HS-5 (cell line): ENCODE measurements at regions not wholly inside any gene's neighbourhood (a gene's known extent, or its start where the extent isn't known, plus 50 kb on each side); places are given as distances from the start of the nearest gene placed in this dataset.
A peak's percentile ranks its signal among the peaks of the same experiment; 100 is the strongest.

ENCODE experiments used
- DNase-seq: peaks from one replicate; pipeline ENCODE4 v3.0.0-alpha.2; 2012; ENCODE audit warnings: low read depth

DNA sequence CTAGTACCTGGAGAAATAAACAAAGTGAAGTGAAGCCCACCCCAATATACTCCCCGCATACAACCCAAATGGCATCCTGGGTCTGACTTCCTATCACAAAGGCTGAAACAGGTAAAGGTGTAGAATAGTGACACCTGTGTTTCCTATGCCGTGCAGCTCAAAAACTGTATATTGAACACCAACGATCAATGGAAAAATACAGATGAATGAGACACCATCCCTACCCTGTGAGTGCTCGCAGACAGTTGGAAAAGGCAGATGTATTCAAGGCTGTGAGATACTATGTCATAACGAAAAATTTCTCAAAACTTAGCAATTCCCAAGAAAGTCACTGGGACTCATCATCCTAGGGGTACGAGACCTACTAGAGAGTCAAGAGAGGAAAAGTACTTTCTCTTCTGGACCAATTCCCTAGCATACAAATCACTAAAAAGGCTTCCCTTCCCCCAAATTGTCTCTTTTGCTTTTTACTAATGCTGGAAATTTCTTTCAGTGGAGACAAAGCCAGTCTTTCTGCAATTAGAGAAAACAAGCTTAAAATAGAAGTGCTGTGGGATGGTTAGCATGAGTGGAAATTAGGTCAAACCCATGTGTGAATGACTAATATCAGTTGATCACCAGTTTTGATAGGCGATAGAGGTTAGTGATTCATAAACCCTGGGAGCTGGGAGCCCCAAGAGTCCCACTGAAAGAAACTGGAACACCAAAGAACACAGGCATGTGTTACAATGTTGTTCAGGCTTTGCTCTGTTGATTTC lies 249.7 kb downstream of the SPTSSA start:
- no peak for DNase-seq

- DNase-seq = no peak
These were observed 250.3 kb downstream of the SPTSSA start for GRCh38 chr14:34211732-34212131.

DNA sequence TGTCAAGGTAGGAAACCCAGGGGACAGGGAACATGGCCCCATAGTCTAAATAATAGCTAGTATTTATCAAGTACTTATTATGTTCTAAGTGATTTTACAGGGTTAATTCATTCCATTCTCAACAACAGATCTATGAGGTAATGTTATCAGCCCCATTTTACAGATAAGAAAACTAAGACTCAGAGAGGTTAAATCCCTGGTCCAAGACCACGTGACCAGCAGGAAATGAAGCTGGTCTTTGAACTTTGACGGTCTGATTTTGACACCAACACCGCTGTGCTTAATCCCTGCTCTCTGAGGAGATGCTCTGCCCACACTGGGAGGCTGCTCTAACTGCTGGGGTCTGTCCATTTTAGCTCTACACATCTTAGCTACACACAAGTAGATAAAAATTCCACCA lies 253.5 kb downstream of the SPTSSA start:
- DNase-seq = no peak

DNA sequence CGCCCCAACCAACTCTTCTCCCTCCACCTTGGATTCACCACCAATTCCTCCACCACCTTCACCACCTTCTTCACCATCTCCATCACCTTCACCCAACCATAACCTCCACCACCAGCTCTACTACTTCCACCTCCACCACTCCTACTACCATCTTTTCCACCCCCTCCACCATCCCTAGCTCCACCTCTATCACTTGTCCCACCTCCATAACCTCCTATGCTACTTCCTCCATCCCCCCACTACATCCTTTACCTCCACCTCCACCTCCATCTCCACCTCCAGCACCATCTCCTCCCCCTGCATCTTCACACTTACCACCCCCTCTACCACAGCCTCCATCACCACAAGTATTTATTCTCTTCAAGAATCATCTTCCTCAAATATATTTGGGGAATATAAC lies 254.9 kb upstream of the EGLN3 start:
- DNase-seq = no peak

DNA sequence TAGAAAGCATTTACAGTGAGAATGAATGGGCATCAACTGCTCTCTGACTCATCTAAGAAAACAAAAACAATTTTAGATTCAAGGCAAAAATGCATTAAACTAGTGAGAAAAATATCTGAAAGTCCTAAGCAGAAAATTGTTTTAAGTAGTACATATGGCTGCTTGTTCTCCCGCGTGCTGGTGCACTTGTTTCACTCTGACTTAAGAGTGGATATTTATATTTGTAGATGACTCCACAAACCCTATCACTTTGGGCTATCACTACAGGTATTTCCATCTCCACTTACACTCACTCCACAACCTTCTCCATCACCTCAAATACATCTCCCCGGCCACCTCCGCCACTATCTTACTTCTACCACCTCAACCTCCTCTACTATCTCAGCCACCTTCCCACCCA lies 253.9 kb upstream of the EGLN3 start:
- DNase-seq = no peak

DNA sequence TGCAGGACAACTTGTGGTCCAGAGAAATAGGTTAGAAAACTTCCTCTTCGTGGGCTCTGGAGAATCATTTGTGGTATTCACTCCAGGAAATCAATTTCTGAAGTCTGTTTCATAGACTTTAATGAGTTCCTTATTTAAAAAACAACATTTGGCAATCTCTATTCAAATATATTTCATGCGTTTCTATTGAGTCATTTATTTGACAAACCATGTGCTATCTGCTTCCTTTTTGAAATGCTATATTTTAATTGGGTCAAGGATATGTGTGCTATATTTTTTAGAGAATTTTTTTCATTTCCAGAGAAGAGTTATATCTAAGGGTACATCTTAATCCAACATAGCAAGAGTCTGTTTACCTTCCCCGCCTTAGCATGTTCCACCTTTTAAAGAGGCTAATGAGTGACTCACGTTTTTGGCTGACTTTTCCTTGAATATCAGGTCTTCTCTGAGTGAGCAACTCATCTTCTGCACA lies 252.4 kb upstream of the EGLN3 start:
- peak; percentile 43 for DNase-seq

DNA sequence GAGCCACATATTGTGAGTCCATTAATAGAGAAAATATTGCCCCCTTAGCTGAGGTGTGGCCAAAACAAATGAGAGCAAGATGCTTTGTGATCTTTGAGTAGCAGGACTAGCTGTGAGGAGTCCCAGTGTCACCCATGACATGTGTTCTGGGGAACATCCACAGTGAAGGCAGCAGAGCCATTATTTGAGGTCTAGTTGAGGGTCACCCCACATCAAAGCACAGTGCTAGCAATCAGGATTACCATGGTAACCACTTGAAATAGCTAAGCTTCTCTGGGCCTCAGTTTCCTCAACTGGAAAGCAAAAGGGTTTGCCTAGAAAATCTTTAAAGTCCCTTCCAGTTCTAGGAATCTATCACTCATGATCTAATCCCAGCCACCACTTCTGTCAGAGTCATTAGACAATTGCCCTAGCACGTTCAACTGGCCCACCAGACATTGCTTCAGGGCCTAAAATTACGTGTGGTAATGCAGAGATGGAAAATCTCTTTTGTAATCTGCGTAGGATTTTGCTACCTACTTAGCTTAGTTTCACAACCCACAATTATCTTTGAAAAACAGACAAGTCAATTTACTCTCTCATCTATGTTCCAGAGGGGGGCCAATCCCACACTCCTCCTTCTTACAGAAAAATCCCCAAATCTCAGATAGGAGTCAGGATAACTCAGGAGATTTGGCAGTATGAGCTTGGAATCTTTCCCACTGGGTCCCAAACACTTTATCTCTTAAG lies 251.2 kb upstream of the EGLN3 start:
- DNase-seq = no peak

DNA sequence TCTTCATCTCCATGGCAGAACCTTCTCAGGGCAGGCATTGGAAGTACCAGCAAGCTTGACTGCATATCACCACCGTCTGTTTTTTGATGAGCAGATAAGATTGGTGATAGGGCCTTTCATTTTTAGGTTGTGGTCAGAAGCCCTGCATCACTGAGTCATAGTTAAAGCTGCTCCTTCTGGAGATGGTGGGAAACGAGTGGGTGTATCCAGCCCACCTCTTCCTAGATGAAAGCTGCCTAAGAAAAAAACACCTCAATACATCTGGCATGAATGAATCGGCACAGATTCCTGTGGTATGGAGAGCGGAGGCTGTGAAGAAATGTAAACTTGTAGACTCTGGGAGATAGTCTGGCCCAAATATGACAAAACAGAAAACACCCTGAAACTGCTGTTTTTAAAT lies 248.7 kb upstream of the EGLN3 start:
- peak; percentile 70 for DNase-seq

DNA sequence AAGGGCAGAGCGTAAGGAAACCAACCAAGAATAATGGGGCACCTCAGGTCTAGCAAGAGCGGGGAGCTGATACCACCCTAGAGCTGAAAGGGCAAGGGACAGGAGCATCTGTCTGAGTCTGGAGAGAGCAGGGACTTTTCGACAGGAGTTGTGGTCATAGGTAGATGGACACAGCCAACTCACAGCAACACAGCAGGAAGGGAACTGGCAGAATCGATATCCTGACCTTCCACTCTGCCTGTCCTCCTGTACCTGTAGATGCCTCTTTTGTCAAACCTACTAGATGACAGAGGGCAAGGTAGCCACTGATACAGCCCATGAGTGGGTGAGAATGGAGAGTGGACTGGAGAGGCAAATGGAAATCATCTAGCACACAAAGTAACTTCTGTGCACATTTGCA lies 247.2 kb upstream of the EGLN3 start:
- no peak for DNase-seq

DNA sequence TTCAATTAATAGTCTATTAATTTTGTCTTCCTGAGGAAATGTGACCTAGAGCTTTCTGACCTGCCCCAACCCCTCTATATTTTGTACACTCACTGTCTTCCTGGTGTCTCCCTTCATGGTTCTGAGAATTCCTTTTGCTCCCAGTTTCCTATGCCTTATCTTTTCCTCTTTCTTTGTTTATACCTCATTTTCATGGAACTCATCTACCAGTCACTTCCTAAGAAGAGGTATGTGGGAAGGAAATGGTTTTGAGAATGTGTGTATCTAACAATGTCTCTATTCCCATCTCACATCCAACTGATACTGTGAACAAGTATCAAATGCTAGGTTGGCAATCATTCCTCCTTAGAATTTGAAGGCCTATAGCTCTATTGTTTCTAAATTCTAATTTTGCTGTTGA lies 245.1 kb upstream of the EGLN3 start:
- no peak for DNase-seq

GRCh38 chr14:34190717-34191116 lies 239.8 kb upstream of the EGLN3 start:
- DNase-seq = no peak

DNA sequence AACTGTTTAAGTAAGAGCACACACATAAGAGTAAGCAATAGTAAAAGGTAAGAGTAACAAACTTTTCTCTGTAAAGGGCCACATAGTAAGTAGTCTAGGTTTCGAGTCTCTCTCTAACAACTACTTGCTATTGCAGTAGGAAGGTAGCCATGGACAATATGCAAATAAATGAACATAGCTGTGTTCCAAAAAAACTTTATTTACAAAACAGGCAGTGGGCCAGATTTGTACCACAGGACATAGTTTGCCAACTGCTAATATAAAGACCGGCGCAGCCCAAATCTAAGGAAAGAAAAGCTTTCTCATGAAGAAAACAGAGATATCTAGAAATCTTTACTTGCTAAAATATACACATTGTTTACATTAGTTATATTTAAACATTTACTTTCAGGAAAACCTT lies 239.0 kb upstream of the EGLN3 start:
- DNase-seq = no peak

- no peak for DNase-seq
These were observed 236.7 kb upstream of the EGLN3 start for GRCh38 chr14:34187519-34188044.

- DNase-seq = no peak
These were observed 236.2 kb upstream of the EGLN3 start for GRCh38 chr14:34187061-34187460.

GRCh38 chr14:34184126-34184525 lies 233.3 kb upstream of the EGLN3 start:
- DNase-seq = no peak

DNA sequence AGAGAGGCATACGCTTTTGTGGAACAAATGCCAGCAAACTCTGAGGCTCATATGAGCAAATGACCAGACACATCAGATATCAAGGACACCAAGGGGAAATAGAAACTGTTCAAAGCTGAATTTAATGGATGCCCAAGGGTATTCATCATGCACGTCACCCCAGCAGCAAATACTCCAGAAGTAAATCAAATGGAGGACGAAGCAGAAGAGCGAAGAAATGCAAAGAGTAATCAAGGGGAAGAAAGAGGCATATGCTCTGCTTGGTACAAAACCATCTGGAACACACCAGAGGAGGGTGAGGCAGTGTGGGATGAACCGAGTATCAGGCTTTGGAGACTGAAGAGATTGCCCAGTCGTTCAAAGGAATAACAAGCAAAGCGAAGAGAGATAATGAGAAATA lies 232.6 kb upstream of the EGLN3 start:
- no peak for DNase-seq

DNA sequence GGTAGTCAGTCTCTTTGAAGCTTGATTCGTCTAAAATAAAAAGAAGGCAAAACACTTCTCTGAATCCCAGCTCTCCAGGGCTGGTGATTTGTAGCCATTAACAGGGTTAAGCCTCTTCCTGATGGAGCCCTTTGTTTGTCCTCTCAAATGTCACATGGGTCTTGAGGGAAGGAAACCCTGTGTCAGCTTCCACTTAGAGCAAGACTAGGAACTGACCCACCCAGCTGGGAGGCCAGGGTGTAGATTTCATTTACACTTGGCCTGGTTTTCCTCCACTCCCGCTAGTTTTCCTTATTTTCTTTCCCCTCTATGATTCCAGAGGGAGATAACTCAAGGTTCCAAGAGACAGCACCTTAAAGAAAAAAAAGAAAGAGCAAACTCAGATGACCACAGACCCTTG lies 230.5 kb upstream of the EGLN3 start:
- DNase-seq = no peak

GRCh38 chr14:34180869-34181268 lies 230.0 kb upstream of the EGLN3 start:
- no peak for DNase-seq

DNA sequence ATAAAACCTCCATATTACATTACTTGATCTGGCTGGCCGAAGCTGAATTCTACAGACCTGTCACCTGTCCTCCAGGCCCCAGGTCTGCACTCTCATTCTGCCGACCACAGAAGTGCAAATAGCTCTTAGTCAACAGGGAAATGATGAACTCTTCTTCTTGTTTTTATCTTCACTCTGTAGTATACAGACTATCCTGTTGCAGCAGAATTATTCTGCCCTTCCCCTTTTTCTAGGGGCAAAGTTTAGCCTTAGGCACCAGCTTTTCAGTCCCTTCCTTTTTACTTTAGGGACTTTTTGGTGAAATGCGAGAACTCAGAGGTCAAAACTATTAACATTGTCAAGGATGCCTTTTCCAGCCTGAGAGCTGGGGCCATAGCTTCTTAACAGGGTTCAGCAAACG lies 229.6 kb upstream of the EGLN3 start:
- DNase-seq = no peak

- no peak for DNase-seq
These were observed 228.9 kb upstream of the EGLN3 start for GRCh38 chr14:34179727-34180126.

DNA sequence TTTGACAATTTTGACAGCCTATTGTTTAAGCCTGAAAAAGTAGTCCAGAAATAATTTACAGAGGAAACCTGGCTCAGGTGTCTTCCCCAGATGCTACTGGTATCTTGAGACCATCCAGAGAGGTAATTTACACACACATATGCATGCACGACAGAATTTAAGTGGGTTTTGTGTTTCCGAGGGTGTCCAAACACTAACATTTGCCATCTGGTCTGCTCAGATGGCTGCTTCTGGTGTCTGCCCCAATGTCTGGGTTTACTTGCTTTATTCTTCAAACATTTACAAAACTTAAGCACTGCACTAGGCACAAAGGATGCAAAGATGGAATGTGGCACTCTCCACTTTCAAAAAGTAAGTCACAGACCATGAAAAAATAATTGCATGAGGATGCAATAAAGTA lies 226.6 kb upstream of the EGLN3 start:
- DNase-seq = no peak

DNA sequence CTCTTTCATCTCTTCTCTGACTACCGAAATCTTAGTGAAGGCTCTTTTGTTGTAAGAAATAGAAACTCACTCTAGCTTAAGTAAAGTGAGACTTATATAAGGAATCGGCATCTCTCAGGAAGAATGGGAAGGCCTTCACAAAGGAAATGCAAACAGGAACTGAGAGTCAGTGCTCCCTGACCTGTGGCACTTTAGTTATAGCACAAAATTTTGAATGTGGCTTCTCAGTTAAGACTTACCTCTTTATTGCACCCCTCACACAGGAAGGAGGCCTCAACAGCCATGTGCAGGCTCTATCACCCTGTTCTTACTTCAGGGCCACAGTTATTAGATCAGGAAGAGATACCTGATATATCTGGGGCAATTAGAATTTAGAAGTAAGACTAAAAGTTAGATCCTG lies 224.7 kb upstream of the EGLN3 start:
- DNase-seq = no peak

- no peak for DNase-seq
These were observed 224.1 kb upstream of the EGLN3 start for GRCh38 chr14:34174973-34175372.

- DNase-seq = no peak
These were observed 223.0 kb upstream of the EGLN3 start for GRCh38 chr14:34173916-34174315.
